HG03196 (cell line): ENCODE measurements at regions not wholly inside any gene's neighbourhood (a gene's known extent, or its start where the extent isn't known, plus 50 kb on each side); places are given as distances from the start of the nearest gene placed in this dataset.
"Not testable (repeated sequence)": the region's sequence is repeated elsewhere in the genome, so short reads cannot be mapped to it uniquely, and the experiment has no call there.

ENCODE experiments used
- ATAC-seq: cut with Tn5 transposase; IDR thresholded peaks from one replicate; pipeline ENCODE4 v1.9.1; 2021; ENCODE audit not compliant: unreplicated experiment

GRCh38 chr18:2197946-2198345, 373.4 kb downstream of the METTL4 start:
- ATAC-seq, result no peak

GRCh38 chr18:2199060-2199459, 372.2 kb downstream of the METTL4 start:
- no peak for ATAC-seq

- ATAC-seq, result no peak
Measured at GRCh38 chr18:2201036-2201600, 370.2 kb downstream of the METTL4 start.

- no peak for ATAC-seq
Measured at GRCh38 chr18:2204736-2205135, 366.6 kb downstream of the METTL4 start.

- no peak for ATAC-seq
Measured at GRCh38 chr18:2207294-2207693, 364.0 kb downstream of the METTL4 start.

- ATAC-seq, result no peak
Measured at GRCh38 chr18:2212598-2213205, 358.6 kb downstream of the METTL4 start.

- no peak for ATAC-seq
Measured at GRCh38 chr18:2213905-2214304, 357.4 kb downstream of the METTL4 start.

GRCh38 chr18:2217356-2217755, 353.9 kb downstream of the METTL4 start:
- no peak for ATAC-seq

GRCh38 chr18:2218101-2218500, 353.2 kb downstream of the METTL4 start:
- no peak for ATAC-seq

GRCh38 chr18:2219706-2220105, 351.6 kb downstream of the METTL4 start:
- ATAC-seq, result no peak

- no peak for ATAC-seq
Measured at GRCh38 chr18:2222270-2223185, 348.8 kb downstream of the METTL4 start.

GRCh38 chr18:2223449-2223848, 347.9 kb downstream of the METTL4 start:
- no peak for ATAC-seq

GRCh38 chr18:2223849-2224248, 347.5 kb downstream of the METTL4 start:
- no peak for ATAC-seq

- no peak for ATAC-seq
Measured at GRCh38 chr18:2236232-2236631, 335.1 kb downstream of the METTL4 start.

- no peak for ATAC-seq
Measured at GRCh38 chr18:2237706-2238105, 333.6 kb downstream of the METTL4 start.

- ATAC-seq, result no peak
Measured at GRCh38 chr18:2240311-2240705, 331.0 kb downstream of the METTL4 start.

GRCh38 chr18:2244641-2245040, 326.7 kb downstream of the METTL4 start:
- ATAC-seq, result no peak

GRCh38 chr18:2247101-2247500, 324.2 kb downstream of the METTL4 start:
- ATAC-seq, result not testable (repeated sequence)

GRCh38 chr18:2254977-2255376, 316.3 kb downstream of the METTL4 start:
- no peak for ATAC-seq

GRCh38 chr18:2256577-2256976, 314.7 kb downstream of the METTL4 start:
- no peak for ATAC-seq

- no peak for ATAC-seq
Measured at GRCh38 chr18:2258954-2259353, 312.4 kb downstream of the METTL4 start.

- ATAC-seq, result no peak
Measured at GRCh38 chr18:2263303-2263890, 307.9 kb downstream of the METTL4 start.
